IPS-18a (cell line): ENCODE measurements at regions not wholly inside any gene's neighbourhood (a gene's known extent, or its start where the extent isn't known, plus 50 kb on each side); places are given as distances from the start of the nearest gene placed in this dataset.
"Not testable (repeated sequence)": the region's sequence is repeated elsewhere in the genome, so short reads cannot be mapped to it uniquely, and the experiment has no call there.

Experiments used
- H3K27ac ChIP-seq: one replicate; pipeline ENCODE4 v1.5.1; 2013; ENCODE audit warnings: low read length
- H3K27me3 ChIP-seq: one replicate; pipeline ENCODE4 v1.6.1; 2013; ENCODE audit warnings: mild to moderate bottlenecking, low read length; ENCODE audit not compliant: control insufficient read depth, insufficient read depth
- H3K36me3 ChIP-seq: one replicate; pipeline ENCODE4 v1.6.1; 2013; ENCODE audit warnings: low read depth, low read length; ENCODE audit not compliant: control insufficient read depth
- H3K4me1 ChIP-seq: one replicate; pipeline ENCODE4 v1.6.1; 2013; ENCODE audit warnings: low read depth, low read length; ENCODE audit not compliant: control insufficient read depth
- H3K4me3 ChIP-seq: one replicate; pipeline ENCODE4 v1.5.1; 2013; ENCODE audit warnings: low read length
- H3K9ac ChIP-seq: one replicate; pipeline ENCODE4 v1.6.1; 2013; ENCODE audit warnings: mild to moderate bottlenecking, low read length, moderate library complexity
- H3K9me3 ChIP-seq: one replicate; pipeline ENCODE4 v1.6.1; 2013; ENCODE audit warnings: low read depth, low read length; ENCODE audit not compliant: control insufficient read depth

- H3K4me1 ChIP-seq, H3K9me3 ChIP-seq, H3K27ac ChIP-seq, H3K36me3 ChIP-seq, H3K9ac ChIP-seq, H3K27me3 ChIP-seq, H3K4me3 ChIP-seq: not testable (repeated sequence)
These were observed 61.7 kb downstream of the RHOU start for GRCh38 chr1:228796945-228797344.

GRCh38 chr1:228798035-228798434, 62.8 kb downstream of the RHOU start:
- no peaks in the 10 kb centered on the region for H3K36me3 ChIP-seq
- no peaks in the 10 kb centered on the region for H3K27me3 ChIP-seq
- H3K4me3 ChIP-seq: no peak overlapping the region
- no peak overlapping the region for H3K9ac ChIP-seq
- no peaks in the 10 kb centered on the region for H3K4me1 ChIP-seq
- H3K27ac ChIP-seq: no peak overlapping the region
- no peaks in the 10 kb centered on the region for H3K9me3 ChIP-seq

- Histone ChIP-seq H3K36me3 (no peaks in the 10 kb centered on the region), H3K9me3 (no peaks in the 10 kb centered on the region), H3K9ac (no peak overlapping the region), H3K27me3 (no peaks in the 10 kb centered on the region), H3K4me1 (no peaks in the 10 kb centered on the region), H3K4me3 (no peak overlapping the region), H3K27ac (no peak overlapping the region)
These were observed 63.3 kb downstream of the RHOU start for GRCh38 chr1:228798548-228798947.

GRCh38 chr1:228799924-228800323, 64.6 kb downstream of the RHOU start:
- Histone ChIP-seq H3K9ac (no peak overlapping the region), H3K4me1 (peaks cover 5% of the 10 kb centered on the region), H3K9me3 (no peaks in the 10 kb centered on the region), H3K27ac (no peak overlapping the region), H3K4me3 (no peak overlapping the region), H3K27me3 (no peaks in the 10 kb centered on the region), H3K36me3 (no peaks in the 10 kb centered on the region)

- H3K27ac ChIP-seq: no peak overlapping the region
- no peaks in the 10 kb centered on the region for H3K9me3 ChIP-seq
- H3K4me3 ChIP-seq: no peak overlapping the region
- peaks cover 11% of the 10 kb centered on the region for H3K4me1 ChIP-seq
- H3K36me3 ChIP-seq: no peaks in the 10 kb centered on the region
- H3K27me3 ChIP-seq: no peaks in the 10 kb centered on the region
- no peak overlapping the region for H3K9ac ChIP-seq
These were observed 65.8 kb downstream of the RHOU start for GRCh38 chr1:228801068-228801467.

- no peak overlapping the region for H3K9ac ChIP-seq
- H3K27ac ChIP-seq: no peak overlapping the region
- H3K36me3 ChIP-seq: no peaks in the 10 kb centered on the region
- no peaks in the 10 kb centered on the region for H3K9me3 ChIP-seq
- H3K27me3 ChIP-seq: no peaks in the 10 kb centered on the region
- H3K4me3 ChIP-seq: no peak overlapping the region
- H3K4me1 ChIP-seq: peaks cover 11% of the 10 kb centered on the region
These were observed 67.3 kb downstream of the RHOU start for GRCh38 chr1:228802386-228803220.

- Histone ChIP-seq H3K27me3 (no peaks in the 10 kb centered on the region), H3K9me3 (no peaks in the 10 kb centered on the region), H3K36me3 (no peaks in the 10 kb centered on the region), H3K9ac (no peak overlapping the region), H3K4me3 (no peak overlapping the region), H3K4me1 (peaks cover 11% of the 10 kb centered on the region), H3K27ac (no peak overlapping the region)
These were observed 68.1 kb downstream of the RHOU start for GRCh38 chr1:228803421-228803820.

- peaks cover 15% of the 10 kb centered on the region for H3K4me1 ChIP-seq
- no peak overlapping the region for H3K4me3 ChIP-seq
- H3K36me3 ChIP-seq: no peaks in the 10 kb centered on the region
- no peak overlapping the region for H3K27ac ChIP-seq
- no peaks in the 10 kb centered on the region for H3K27me3 ChIP-seq
- H3K9me3 ChIP-seq: no peaks in the 10 kb centered on the region
- no peak overlapping the region for H3K9ac ChIP-seq
These were observed 68.9 kb downstream of the RHOU start for GRCh38 chr1:228804173-228804572.

GRCh38 chr1:228804640-228805413, 69.5 kb downstream of the RHOU start:
- Histone ChIP-seq H3K9me3 (no peaks in the 10 kb centered on the region), H3K27ac (no peak overlapping the region), H3K9ac (no peak overlapping the region), H3K36me3 (no peaks in the 10 kb centered on the region), H3K4me1 (peaks cover 22% of the 10 kb centered on the region), H3K27me3 (no peaks in the 10 kb centered on the region), H3K4me3 (no peak overlapping the region)

- Histone ChIP-seq H3K4me3 (no peak overlapping the region), H3K9me3 (no peaks in the 10 kb centered on the region), H3K9ac (no peak overlapping the region), H3K27me3 (no peaks in the 10 kb centered on the region), H3K27ac (no peak overlapping the region), H3K4me1 (peaks cover 34% of the 10 kb centered on the region), H3K36me3 (no peaks in the 10 kb centered on the region)
These were observed 72.8 kb downstream of the RHOU start for GRCh38 chr1:228807904-228808605.

GRCh38 chr1:228809621-228810394, 74.5 kb downstream of the RHOU start:
- peaks cover 37% of the 10 kb centered on the region for H3K4me1 ChIP-seq
- no peak overlapping the region for H3K9ac ChIP-seq
- no peaks in the 10 kb centered on the region for H3K36me3 ChIP-seq
- no peaks in the 10 kb centered on the region for H3K27me3 ChIP-seq
- no peak overlapping the region for H3K4me3 ChIP-seq
- no peaks in the 10 kb centered on the region for H3K9me3 ChIP-seq
- no peak overlapping the region for H3K27ac ChIP-seq
